Loucy (cell line): ENCODE measurements at regions not wholly inside any gene's neighbourhood (a gene's known extent, or its start where the extent isn't known, plus 50 kb on each side); places are given as distances from the start of the nearest gene placed in this dataset.

ENCODE experiments used
- CTCF ChIP-seq: fragments of 200-600 bp; sonication (generic); conservative IDR thresholded peaks from 2 replicates; pipeline ENCODE4 v1.5.1; 2014; ENCODE audit warnings: mild to moderate bottlenecking, antibody characterized with exemption, low read length
- EZH2phosphoT487 ChIP-seq: fragments of 200-600 bp; IDR thresholded peaks from 2 replicates; pipeline ENCODE4 v1.6.1; 2018; ENCODE audit warnings: antibody characterized with exemption, mild to moderate bottlenecking, moderate library complexity, borderline replicate concordance

GRCh38 chr1:69313118-69313517 is 254.6 kb upstream of the LRRC7 start:
- TF ChIP-seq CTCF (no peak), EZH2phosphoT487 (no peak)
